Trophoblast cell (in vitro differentiated cells and primary cell): ENCODE measurements at regions not wholly inside any gene's neighbourhood (a gene's known extent, or its start where the extent isn't known, plus 50 kb on each side); places are given as distances from the start of the nearest gene placed in this dataset.

Experiments
- DNase-seq, 2 donors: peaks; one replicate each; pipeline ENCODE4 v3.0.0-alpha.2; 2016
- H2AFZ ChIP-seq: 2 replicates; pipeline ENCODE4 v1.6.1; 2013; ENCODE audit warnings: low read length, moderate library complexity, mild to moderate bottlenecking; ENCODE audit not compliant: insufficient read depth, poor library complexity
- H2AK5ac ChIP-seq: 2 replicates; pipeline ENCODE4 v1.6.1; 2013; ENCODE audit warnings: mild to moderate bottlenecking, low read length
- H2BK120ac ChIP-seq: 2 replicates; pipeline ENCODE4 v1.6.1; 2013; ENCODE audit warnings: low read length, mild to moderate bottlenecking, moderate library complexity; ENCODE audit not compliant: insufficient read depth, poor library complexity
- H2BK12ac ChIP-seq: 2 replicates; pipeline ENCODE4 v1.6.1; 2013; ENCODE audit warnings: mild to moderate bottlenecking, low read length, moderate library complexity
- H2BK5ac ChIP-seq: 2 replicates; pipeline ENCODE4 v1.6.1; 2013; ENCODE audit warnings: low read length, low read depth, moderate library complexity, mild to moderate bottlenecking; ENCODE audit not compliant: poor library complexity
- H3K14ac ChIP-seq: 2 replicates; pipeline ENCODE4 v1.6.1; 2013; ENCODE audit warnings: mild to moderate bottlenecking, low read length
- H3K18ac ChIP-seq: 2 replicates; pipeline ENCODE4 v1.6.1; 2013; ENCODE audit warnings: mild to moderate bottlenecking, low read length
- H3K23ac ChIP-seq: 2 replicates; pipeline ENCODE4 v1.6.1; 2013; ENCODE audit warnings: low read length
- H3K27ac ChIP-seq: 2 replicates; pipeline ENCODE4 v1.5.1; 2013; ENCODE audit warnings: low read depth, mild to moderate bottlenecking, inconsistent platforms, low read length, moderate library complexity
- H3K27me3 ChIP-seq: 2 replicates; pipeline ENCODE4 v1.6.1; 2013; ENCODE audit warnings: inconsistent platforms, mild to moderate bottlenecking, low read length, moderate library complexity; ENCODE audit not compliant: insufficient read depth
- H3K36me3 ChIP-seq, 2 experiments: 1 replicate in 1 of 2; 2 replicates in 1 of 2; pipeline ENCODE4 v1.6.1; 2013; ENCODE audit warnings: low read length in 2 of 2, mild to moderate bottlenecking in 2 of 2, moderate library complexity in 1 of 2; ENCODE audit not compliant: insufficient read depth in 2 of 2, control insufficient read depth in 1 of 2
- H3K4ac ChIP-seq: 2 replicates; pipeline ENCODE4 v1.6.1; 2013; ENCODE audit warnings: low read depth, mild to moderate bottlenecking, low read length, moderate library complexity
- H3K4me1 ChIP-seq, 2 experiments: 1 replicate in 1 of 2; 2 replicates in 1 of 2; pipeline ENCODE4 v1.6.1; 2013; ENCODE audit warnings: low read length in 2 of 2, mild to moderate bottlenecking in 2 of 2, moderate library complexity in 1 of 2; ENCODE audit not compliant: insufficient read depth in 2 of 2, control insufficient read depth in 1 of 2
- H3K4me2 ChIP-seq: 2 replicates; pipeline ENCODE4 v1.6.1; 2013; ENCODE audit warnings: inconsistent platforms, mild to moderate bottlenecking, low read length, moderate library complexity
- H3K4me3 ChIP-seq: 2 replicates; pipeline ENCODE4 v1.5.1; 2013; ENCODE audit warnings: mild to moderate bottlenecking, low read depth, low read length, inconsistent platforms
- H3K79me1 ChIP-seq: one replicate; pipeline ENCODE4 v1.6.1; 2013; ENCODE audit warnings: low read length
- H3K79me2 ChIP-seq: 2 replicates; pipeline ENCODE4 v1.6.1; 2013; ENCODE audit warnings: low read length, mild to moderate bottlenecking; ENCODE audit not compliant: control insufficient read depth, insufficient read depth, poor library complexity
- H3K9ac ChIP-seq: 2 replicates; pipeline ENCODE4 v1.6.1; 2013; ENCODE audit warnings: mild to moderate bottlenecking, low read length
- H3K9me3 ChIP-seq: 2 replicates; pipeline ENCODE4 v1.6.1; 2013; ENCODE audit warnings: low read depth, mild to moderate bottlenecking, control low read depth, inconsistent platforms, low read length; ENCODE audit not compliant: insufficient read depth
- H4K12ac ChIP-seq: 2 replicates; pipeline ENCODE4 v1.6.1; 2013; ENCODE audit warnings: low read depth, mild to moderate bottlenecking, low read length, moderate library complexity
- H4K8ac ChIP-seq: 2 replicates; pipeline ENCODE4 v1.6.1; 2013; ENCODE audit warnings: low read depth, mild to moderate bottlenecking, low read length, moderate library complexity
- H4K91ac ChIP-seq: one replicate; pipeline ENCODE4 v1.6.1; 2013; ENCODE audit warnings: low read depth, mild to moderate bottlenecking, low read length, moderate library complexity
- WGBS: extraction: QIAGEN DNeasy Blood & Tissue Kit; methylation state at CpG from one replicate; pipeline ENCODE4 v1.1.7; 2013; ENCODE audit warnings: missing lambda C conversion rate; ENCODE audit not compliant: insufficient read length, insufficient coverage; ENCODE audit errors: extremely low coverage; 5-methylcytosine and 5-hydroxymethylcytosine counted together

DNA sequence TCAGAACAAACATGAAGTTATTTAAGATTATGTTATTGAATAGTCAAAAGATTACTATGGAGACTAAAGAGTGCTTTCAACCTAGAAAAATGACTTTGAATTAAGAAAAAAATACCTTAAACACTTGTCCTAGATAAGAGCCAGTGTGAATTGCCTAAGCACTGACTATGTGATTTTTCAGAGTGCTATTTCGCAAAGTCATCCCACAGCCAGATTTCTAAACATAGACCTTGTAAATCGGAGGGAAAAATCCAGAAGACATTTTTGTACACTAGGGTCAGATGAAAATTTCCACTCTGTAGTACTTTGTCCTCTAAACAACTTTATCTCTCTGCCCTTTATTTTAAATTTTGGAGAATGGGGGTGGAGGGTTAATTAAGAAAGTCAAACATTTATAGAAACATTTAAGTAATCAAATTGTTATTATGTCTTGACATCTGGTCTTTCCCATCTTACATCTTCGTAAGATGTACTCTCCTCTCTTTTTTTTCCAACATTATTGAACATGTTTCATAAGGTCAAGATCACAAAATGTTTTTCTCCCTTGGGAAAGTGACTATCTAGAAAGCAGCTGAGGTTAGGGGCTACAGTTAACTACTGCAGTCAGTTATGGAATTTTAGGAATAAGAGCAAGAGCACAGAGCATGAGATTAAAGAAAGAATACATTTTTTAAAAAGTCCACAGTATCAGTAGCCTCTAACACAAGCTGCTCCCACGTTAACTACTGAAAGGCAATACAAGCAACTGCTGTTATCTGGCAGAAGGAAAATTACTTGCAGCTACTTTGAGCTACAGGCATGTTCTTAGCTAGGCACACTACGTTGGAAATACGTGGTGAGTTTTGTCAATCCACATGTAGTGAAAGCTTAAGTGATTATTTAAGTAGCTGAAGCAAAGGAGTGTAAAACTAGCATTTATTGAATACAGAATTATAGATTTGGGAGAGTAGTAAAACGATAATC lies 648.5 kb downstream of the HTR1B start:
- no peak overlapping the region for H2AFZ ChIP-seq
- no peak overlapping the region for H3K23ac ChIP-seq
- no peak overlapping the region for H2BK120ac ChIP-seq
- no peaks in the 10 kb centered on the region for H3K79me1 ChIP-seq
- H3K4me2 ChIP-seq, result no peak overlapping the region
- no peaks in the 10 kb centered on the region for H3K36me3 ChIP-seq
- no peak overlapping the region for H3K18ac ChIP-seq
- no peak overlapping the region for H2BK5ac ChIP-seq
- H3K27ac ChIP-seq, result no peak overlapping the region
- no peak overlapping the region for H2AK5ac ChIP-seq
- no peaks in the 10 kb centered on the region for H3K4me1 ChIP-seq
- peak in 1 of 2 donors; percentile 45 for DNase-seq
- H4K12ac ChIP-seq, result no peak overlapping the region
- no peaks in the 10 kb centered on the region for H3K27me3 ChIP-seq
- H3K9me3 ChIP-seq, result peaks cover 1% of the 10 kb centered on the region
- H3K4ac ChIP-seq, result no peak overlapping the region
- no CpG with 5 or more reads among the region's 7 CpGs for WGBS
- no peak overlapping the region for H4K91ac ChIP-seq
- H2BK12ac ChIP-seq, result no peak overlapping the region
- H4K8ac ChIP-seq, result no peak overlapping the region
- H3K9ac ChIP-seq, result no peak overlapping the region
- H3K14ac ChIP-seq, result no peak overlapping the region
- H3K4me3 ChIP-seq, result no peak overlapping the region
- H3K79me2 ChIP-seq, result no peaks in the 10 kb centered on the region

DNA sequence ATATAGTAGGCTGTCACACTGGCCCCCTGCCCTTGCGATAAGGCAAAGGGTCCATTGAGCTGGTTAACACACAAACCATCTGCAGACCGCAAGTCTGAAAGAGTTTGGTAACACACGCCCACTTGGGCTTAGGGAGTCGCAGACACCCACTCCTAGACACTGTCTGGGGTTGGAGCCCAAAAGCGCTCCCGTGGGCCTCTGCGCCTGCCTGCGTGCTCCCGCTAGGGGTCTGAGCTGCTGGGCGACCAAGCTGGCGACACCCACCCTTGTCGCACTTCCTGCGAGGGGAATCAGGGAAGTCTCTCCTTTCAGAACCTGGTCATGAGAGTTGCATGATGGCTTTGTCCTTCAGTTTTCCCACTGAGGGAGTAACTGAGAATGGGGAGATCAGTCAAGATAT lies 653.0 kb downstream of the HTR1B start:
- Histone ChIP-seq H3K79me1 (no peaks in the 10 kb centered on the region), H2BK120ac (no peak overlapping the region), H3K9me3 (no peaks in the 10 kb centered on the region), H3K4me1 (no peaks in the 10 kb centered on the region), H3K27ac (no peak overlapping the region), H3K4me2 (no peak overlapping the region), H3K36me3 (no peaks in the 10 kb centered on the region), H3K18ac (no peak overlapping the region), H4K12ac (no peak overlapping the region), H2BK5ac (no peak overlapping the region), H2BK12ac (no peak overlapping the region), H2AK5ac (no peak overlapping the region), H3K4ac (no peak overlapping the region), H3K27me3 (no peaks in the 10 kb centered on the region), H2AFZ (no peak overlapping the region), H3K79me2 (no peaks in the 10 kb centered on the region), H3K4me3 (no peak overlapping the region), H3K23ac (no peak overlapping the region), H4K91ac (no peak overlapping the region), H4K8ac (no peak overlapping the region), H3K9ac (no peak overlapping the region), H3K14ac (no peak overlapping the region)
- no peak for DNase-seq
- WGBS, result no CpG with 5 or more reads among the region's 13 CpGs

DNA sequence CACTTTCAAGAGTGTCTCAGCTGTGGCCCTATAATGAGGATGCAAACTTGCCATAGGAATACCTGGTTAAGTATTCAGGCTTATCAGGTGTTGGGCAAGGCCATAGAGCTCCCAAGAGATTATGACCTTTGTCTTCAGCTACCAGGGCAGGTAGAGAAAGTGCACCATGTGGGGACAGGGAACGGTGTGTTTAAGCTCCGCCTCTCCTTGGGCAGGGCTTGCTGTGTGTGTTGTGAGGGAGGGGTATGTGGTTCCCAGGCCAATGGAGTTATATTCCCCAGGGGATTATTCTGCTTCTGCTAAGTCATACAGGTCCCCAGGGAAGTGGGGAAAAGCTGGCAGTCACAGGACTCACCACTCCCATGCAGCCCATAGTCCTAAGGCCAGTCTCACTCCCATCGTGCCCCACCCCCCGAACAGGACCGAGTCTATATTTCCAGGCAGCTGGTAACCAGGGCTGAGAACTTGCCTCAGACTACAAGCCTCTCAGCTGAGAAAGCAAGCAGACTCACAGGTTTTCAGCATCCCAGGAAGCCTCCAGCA lies 660.2 kb downstream of the HTR1B start:
- Histone ChIP-seq H4K12ac (no peak overlapping the region), H2BK120ac (no peak overlapping the region), H3K14ac (no peak overlapping the region), H3K4me2 (no peak overlapping the region), H3K9me3 (no peaks in the 10 kb centered on the region), H4K91ac (no peak overlapping the region), H3K4me1 (no peaks in the 10 kb centered on the region), H3K18ac (no peak overlapping the region), H2BK5ac (no peak overlapping the region), H3K36me3 (no peaks in the 10 kb centered on the region), H3K79me1 (no peaks in the 10 kb centered on the region), H3K23ac (no peak overlapping the region), H3K79me2 (no peaks in the 10 kb centered on the region), H3K4ac (no peak overlapping the region), H2AFZ (no peak overlapping the region), H4K8ac (no peak overlapping the region), H3K9ac (no peak overlapping the region), H3K27me3 (no peaks in the 10 kb centered on the region), H2BK12ac (no peak overlapping the region), H3K27ac (no peak overlapping the region), H2AK5ac (no peak overlapping the region), H3K4me3 (no peak overlapping the region)
- no peak for DNase-seq
- WGBS, result no CpG with 5 or more reads among the region's 5 CpGs

DNA sequence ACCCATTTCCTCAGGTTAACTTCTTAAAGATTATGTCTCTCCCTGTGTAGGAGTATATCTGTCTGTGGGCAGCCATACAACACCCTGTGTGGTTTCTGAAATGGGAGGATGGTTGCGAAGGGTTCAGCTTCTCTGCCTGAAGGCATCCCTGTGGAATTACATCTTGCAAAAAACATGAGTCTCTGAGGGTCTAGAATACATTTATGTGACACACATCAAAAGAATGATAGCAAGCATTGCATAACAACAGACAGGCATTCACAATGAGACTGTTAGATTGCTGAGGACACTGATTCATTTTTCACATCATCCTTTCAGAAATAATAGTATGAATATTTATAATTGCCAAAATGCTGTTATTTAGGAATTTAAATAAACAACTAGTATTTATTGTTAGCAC lies 670.9 kb downstream of the HTR1B start:
- Histone ChIP-seq H3K4me1 (no peaks in the 10 kb centered on the region), H3K27ac (no peak overlapping the region), H3K18ac (no peak overlapping the region), H2BK5ac (no peak overlapping the region), H3K27me3 (no peaks in the 10 kb centered on the region), H3K4me2 (no peak overlapping the region), H2AFZ (no peak overlapping the region), H3K9me3 (no peaks in the 10 kb centered on the region), H4K8ac (no peak overlapping the region), H4K12ac (no peak overlapping the region), H3K36me3 (no peaks in the 10 kb centered on the region), H3K4me3 (no peak overlapping the region), H3K9ac (no peak overlapping the region), H3K79me1 (no peaks in the 10 kb centered on the region), H4K91ac (no peak overlapping the region), H3K4ac (no peak overlapping the region), H3K79me2 (no peaks in the 10 kb centered on the region), H3K14ac (no peak overlapping the region), H2BK12ac (no peak overlapping the region), H3K23ac (no peak overlapping the region), H2AK5ac (no peak overlapping the region), H2BK120ac (no peak overlapping the region)
- peak; percentile 72 to 93 for DNase-seq
- no CpG with 5 or more reads among the region's 1 CpG for whole genome bisulfite sequencing
